Stimulated activated CD8-positive, alpha-beta memory T cell treated with anti-CD3 and anti-CD28 coated beads, Interleukin-4, amount 100 ng/mL, for 4 hours (primary cell): ENCODE measurements at regions not wholly inside any gene's neighbourhood (a gene's known extent, or its start where the extent isn't known, plus 50 kb on each side); places are given as distances from the start of the nearest gene placed in this dataset.

Source experiments
- DNase-seq, 2 donors: peaks; one replicate each; pipeline ENCODE4 v3.0.0-alpha.2; 2020; ENCODE audit warnings: low read depth in 2 of 2, low spot score in 1 of 2

DNA sequence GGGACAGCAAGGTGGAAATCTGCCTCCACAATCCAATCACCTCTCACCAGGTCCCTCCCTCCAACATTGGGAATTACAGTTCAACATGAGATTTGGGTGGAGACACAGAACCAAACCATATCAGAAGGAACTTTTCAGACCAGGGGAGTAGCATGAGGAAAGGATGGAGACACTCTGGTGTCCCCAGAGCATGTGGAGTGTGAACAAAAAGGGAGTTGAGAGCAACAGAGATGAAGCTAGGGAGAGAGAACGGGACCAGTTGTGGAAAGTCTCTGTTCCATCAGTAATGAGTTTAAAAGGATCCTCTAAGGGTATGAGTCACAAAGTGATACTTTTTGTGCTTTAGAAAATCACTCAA is 382.0 kb downstream of the SFMBT2 start:
- DNase-seq: no peak

DNA sequence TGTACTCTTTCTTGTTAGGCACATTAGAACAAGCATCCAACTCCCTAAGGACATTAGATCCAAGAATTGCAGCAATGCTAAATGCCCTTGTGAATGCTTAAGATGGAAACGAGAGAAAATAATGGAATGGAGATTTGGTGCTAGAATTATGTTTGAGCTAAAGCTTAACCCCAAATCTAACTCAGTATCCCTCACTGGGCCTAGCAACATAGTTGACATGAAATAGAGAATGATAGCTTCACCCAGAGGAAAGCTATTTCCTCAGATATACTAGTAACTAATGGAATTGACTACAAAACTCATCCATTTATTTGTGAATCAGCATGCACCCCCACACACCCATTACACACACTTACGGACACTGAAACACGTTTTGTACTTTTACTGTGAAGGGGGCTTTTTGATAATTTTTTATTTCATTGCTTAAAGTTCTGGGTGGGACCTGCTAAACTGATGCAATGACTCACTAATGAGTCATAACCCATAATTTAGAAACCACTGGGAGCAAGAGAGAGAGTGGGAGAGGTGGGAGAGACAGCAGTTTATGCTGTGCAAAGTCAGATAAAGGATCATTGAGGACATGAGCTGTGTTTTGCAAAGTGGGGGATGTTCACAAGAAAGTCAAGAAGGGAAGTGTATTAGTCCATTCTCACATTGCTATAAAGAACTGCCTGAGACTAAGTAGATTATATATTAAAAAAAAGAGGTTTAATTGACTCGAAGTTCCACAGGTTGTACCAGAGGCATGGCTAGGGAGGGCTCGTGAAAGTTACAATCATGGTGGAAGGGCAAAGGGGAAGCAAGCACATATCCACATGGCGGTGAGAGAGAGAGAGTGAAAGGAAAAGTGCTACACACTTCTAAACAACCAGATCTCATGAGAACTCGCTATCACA is 382.7 kb downstream of the SFMBT2 start:
- no peak for DNase-seq

DNA sequence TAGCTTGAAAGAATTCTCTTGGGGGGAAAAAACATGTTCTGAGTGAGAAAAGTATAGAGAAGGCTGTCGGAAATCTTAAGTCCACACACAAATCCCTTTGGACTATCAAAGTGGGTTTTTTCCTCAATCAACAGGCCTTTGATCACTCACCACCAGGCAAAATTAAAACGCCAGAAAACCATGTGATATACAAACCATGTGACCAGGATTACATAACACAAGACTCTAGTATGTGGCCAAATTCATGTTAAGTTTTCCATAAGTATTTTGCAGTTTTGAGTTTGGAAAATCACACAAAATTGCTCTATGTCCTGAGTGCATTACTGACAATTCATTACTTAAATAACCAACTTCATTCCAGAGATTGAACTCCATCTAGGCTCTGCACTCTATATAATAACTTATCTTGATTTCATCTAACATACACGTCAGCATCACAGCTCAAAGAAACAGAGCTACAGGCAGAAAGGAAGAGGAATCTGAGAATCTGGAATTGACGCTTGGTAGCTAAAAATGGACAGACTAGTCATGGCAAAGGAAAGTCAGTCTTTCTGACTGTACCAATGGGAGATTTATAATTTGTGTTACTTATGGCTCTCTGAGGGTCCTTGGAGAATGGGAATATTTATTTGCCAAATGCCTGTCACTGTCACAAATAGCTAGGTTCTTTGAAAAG is 383.5 kb downstream of the SFMBT2 start:
- DNase-seq: no peak

DNA sequence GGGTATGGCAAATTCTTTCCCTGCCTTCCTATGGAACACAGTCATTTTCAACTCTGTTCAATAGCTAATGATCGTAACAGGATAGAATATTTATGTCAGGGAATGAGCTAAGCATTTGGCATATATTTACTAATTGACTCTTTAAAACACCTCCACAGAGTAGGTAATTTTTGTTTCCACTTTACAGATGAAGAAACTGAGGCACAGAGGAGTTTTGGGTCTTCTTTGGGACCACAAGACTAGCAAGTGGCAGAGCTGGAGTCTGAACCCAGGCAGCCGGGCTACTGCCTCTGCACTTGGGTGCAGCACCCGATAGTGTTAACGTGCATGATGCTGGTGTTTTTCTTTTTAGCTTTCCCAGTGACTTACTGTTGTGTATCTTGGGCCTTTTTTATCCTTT is 384.0 kb downstream of the SFMBT2 start:
- DNase-seq: no peak

DNA sequence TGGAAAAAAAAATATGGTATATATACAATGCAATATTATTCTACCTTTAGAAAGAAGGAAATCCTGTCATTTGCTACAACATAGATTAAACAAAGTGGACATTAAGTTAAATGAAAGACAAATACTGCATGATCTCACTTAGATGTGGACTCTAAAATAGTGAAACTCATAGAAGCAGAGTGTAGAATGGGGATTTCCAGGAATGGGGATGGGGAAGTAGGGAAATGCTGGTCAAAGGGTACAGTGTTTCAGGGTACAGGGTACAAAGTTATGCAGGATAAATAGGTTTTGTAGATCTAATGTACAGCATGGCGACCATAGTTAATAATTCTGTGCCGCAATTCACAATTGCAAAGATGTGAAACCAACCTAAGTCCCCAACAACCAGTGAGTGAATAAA is 385.5 kb downstream of the SFMBT2 start:
- no peak for DNase-seq

DNA sequence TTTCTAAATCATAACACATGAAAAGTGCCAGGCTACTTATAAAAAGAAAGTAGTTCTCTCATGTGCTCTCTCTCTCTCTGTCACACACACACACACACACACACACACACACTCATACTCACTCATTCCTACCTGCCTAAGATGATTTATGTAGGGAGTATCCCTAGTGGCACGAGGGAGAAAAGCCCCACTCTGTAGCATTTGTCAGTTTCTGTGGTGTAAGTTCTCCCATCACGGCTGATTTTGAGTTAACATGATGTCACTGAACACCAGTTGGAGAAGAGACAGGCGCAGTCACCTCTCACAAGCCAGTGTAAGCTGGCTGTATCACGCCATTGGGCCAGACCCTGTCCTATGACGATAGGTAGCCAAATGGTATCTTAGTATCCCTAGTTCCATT is 395.4 kb downstream of the SFMBT2 start:
- DNase-seq: no peak

DNA sequence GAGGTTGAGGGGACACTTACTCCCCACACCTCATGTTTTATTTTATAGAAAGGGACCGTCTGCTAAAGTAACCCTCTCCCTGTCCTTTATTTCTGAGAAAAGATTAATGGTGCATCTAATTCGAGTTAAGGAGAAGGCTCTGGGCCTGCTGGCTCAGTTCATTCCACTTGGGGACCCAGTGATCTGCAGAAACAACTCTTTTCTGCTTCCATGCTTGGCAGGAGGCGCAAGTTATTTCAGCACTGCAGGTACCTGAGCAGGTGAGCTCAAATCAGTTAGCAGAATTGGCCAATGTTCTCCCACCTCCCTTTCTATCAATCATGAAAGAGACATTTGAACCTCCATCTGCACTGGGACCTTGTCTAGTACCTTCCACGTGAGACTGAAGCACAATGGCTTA is 396.1 kb downstream of the SFMBT2 start:
- DNase-seq: no peak

DNA sequence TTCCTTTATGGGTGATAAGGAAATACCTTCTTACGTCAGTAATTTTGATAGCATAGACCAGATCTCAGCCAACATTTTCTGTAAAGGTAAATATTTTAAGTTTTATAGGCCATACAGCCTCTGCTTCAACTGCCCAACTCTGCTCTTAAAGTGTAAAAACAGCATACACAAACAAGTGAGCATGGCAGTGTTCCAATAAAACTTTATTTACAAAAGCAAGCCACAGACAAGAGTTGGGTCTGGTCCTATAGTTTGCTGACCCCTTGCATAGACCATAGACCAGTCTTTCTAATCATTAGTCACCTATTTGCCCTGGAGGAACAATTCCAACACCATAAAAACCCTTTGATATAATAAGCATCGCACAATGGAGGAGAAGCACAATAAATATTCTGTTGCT is 398.8 kb downstream of the SFMBT2 start:
- DNase-seq: no peak

DNA sequence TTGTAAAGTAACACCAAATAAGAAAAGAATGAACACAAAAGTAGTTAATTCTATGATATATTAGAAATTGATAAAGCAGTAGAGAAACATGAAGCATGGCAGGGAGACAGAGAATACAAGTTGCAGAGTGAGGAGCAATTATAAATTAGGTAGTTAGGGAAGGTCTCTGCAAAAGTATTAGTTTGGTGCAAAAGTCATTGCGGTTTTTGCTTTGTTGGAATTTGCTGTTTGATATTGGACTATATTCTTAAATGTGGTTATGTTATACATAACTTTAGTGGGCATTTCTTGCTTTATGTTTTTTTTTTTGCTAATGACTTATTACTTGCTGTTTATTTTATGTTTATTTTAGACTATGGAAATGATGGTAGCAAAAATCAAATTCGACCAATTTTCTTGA is 402.2 kb downstream of the SFMBT2 start:
- DNase-seq: no peak

DNA sequence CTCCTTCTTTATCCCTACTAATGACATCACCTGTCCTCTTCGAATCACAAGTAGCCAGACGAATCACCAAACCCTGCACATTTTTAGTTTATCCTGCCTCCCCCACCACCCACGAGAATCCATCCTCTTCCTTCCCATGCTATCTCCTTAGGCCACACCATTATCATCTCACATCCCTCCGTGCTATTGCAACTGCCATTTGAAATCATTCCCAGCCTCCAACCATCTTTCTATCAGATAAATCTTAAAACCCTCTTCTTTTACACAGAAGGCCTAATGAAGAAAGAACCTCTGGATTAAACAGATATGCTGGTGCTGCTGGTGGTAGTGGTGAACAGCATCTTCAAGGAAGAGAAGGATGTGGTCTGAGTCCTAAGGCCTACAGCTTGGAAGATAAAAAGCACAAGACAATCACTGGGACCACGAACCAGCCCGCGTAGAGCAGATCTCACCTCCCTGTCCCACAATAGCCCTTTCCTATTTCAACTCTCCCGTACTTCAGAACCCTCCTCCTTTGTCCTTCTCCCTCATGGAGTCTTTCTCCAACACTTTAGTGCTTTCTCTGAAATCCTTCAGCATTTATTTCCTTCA is 403.1 kb downstream of the SFMBT2 start:
- DNase-seq: no peak

DNA sequence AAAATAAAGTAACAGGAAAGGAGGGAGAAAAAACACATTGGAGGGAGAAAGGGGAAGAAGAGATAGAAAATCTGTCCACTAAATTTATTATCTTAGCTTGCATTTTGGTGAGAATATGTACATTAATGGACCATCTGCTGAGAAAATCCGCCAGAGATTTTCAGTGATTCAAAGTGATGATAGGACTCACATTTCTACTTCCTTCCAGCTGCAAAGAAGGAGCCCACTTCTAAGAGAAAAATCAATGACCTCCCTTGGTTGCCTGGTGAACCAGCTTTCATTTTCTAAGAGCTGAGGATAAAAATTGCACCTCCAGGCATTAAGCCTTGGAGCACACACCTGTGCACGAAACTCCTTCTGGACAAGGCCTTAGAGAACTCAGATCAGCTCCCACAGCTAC is 404.3 kb downstream of the SFMBT2 start:
- no peak for DNase-seq

DNA sequence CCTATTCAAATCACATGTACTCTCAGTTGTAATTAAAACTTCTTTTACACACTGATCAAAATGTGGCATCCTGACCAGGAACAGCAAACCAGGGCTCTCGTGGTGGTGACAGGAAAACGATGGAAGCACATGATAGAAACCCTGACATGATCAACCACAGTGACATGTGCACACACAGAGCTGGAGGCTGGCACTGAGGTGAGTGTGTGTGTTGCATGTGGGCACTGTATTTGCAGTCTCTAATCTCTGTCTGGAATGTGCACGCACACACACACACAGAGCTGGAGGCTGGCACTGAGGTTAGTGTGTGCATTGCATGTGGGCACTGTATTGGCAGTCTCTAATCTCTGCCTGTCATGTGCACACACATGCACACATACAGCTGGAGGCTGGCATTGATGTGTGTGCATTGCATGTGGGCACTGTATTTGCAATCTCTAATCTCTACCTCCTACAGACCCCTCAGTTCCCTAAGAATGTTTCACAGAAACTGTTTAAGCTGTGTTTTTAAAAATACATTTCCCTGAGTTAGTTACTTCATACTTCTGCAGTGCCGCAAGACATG is 406.9 kb downstream of the SFMBT2 start:
- no peak for DNase-seq

DNA sequence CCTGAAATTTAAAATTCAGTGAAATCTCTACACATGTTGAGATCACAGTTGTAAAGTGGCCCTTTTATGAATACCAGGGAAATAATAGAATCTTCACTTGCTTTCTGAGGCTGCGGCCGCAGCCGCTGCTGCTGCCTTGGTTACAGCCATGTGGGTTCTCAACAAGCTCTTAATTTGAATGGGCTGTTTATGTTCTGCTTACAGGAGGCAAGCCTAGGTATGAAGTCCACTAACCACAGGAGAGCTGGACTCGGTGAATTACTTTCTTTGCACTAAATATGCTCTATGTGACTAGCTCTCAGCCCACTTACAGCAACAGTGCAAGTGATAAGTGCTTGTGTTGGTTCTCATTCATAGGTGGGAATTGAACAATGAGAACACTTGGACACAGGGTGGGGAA is 410.8 kb downstream of the SFMBT2 start:
- no peak for DNase-seq

DNA sequence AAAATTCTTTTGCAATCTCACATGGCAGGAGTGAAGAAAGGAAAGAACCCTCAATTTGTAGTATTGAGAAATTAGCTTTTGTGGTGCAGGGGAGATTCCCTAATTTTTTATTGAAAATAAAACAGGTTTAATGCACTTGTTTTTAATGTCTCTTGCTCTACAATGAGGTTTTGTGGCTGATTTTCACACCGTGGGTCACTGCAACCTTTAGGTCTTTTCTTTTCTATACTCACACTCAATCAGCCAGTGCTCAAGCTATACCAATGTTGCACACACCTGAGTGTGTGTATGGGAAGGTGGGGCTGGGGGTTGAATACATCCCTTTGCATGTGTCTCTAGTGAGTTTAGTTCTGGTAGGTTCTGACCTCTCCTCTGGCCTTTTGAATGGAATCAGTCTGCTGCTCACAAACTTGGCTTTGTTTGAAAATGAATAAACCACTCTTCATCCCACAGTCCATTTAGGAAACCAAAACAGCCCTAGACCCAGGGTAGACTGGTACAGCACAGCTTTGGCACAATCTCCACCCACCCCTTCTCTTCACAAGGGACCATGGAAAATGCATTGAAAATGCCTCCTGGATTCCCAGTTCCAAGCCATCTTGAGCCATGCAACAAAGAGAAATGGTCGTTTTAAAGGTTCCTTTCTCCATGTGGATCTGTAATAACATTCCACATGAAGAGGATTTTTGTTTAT is 411.5 kb downstream of the SFMBT2 start:
- no peak for DNase-seq

DNA sequence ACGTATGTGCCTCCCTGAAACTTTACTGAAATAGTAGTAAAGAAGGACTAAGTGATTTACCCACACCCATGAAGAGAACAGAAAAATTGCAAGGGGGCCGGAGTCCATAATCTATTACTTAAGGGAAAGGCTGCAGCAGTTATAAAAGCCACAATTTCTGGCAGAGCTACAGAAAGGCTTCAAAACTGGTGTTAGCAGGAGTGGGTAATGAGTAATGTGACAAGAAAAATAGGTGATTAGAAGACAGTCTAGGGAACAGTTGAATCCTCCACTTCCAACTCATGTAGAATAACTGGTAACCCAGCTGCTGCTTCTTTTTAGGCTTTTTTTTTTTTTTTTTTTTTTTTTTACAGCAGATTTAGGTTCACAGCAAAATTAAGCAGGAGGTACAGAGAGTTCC is 413.3 kb downstream of the SFMBT2 start:
- no peak for DNase-seq

DNA sequence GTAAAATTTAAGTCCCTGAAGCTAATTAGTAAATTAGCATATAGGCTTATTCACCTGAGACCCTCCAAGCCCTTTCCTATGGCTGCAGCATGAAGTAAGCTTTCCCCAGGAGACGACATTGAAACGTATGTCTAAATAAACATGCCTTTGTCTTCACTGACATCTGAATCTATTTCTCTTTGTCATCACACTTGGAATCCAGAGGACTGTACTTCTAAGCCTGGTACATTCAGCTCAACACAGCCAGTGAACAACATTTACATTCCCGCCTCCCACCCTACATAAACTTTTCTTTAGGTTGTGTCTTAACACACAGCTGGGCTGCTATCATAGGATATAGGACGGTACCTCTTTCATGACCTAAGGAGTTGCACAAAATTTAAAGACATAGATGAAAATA is 414.4 kb downstream of the SFMBT2 start:
- no peak for DNase-seq

DNA sequence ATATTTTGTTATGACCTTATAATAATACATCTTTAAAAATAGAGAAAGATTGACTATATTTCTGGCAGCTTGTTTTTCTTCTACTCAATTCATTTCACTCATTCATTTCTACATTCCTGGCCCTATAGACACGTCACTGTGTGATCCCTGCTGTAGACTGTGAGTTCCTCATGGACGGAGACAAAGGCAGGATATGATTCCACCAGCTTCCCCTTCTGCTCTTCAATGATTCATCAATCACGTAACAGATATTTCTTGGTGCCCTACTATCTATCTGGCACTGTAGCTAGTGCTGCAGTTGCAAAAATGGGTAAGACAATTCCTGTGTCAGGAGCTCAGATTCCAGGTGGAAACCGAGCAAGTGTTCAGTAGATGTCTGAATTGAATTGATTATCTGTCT is 415.0 kb downstream of the SFMBT2 start:
- DNase-seq: no peak

DNA sequence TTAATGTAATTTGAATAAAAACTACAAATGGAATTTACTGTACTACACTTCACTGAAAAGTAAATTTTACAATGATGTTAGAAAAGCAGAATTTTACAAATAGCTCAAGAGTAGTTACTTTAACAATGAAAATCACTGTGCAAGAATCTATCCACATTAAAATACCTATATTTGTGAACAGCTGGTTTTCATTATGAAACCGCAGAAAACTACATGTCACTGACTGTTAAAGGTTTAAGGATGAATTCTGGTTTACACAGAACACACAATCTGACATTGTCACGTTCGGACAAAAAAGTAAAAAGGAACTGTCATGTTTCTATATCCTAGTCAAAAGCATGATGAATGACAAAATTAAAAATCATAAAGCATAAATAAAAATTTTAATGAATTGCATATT is 415.3 kb upstream of the PRKCQ start:
- no peak for DNase-seq

DNA sequence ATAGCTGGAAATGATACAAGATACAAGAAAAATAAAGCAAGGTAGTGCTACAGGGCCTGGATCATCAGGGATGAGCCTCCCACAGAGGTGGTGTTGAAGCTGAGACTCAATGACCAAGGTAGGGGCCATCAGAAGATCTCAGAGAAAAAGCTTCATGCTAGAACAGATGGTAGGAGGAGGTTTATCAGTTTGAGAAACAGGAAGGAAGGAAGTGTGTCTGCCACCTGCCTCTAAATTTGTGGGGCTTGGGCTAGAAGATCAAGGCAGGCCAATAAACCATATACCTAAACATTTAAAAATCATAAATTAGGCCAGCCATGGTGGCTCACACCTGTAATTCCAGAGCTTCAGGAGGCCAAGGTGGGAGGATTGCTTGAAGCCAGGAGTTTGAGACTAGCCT is 410.8 kb upstream of the PRKCQ start:
- DNase-seq: no peak

DNA sequence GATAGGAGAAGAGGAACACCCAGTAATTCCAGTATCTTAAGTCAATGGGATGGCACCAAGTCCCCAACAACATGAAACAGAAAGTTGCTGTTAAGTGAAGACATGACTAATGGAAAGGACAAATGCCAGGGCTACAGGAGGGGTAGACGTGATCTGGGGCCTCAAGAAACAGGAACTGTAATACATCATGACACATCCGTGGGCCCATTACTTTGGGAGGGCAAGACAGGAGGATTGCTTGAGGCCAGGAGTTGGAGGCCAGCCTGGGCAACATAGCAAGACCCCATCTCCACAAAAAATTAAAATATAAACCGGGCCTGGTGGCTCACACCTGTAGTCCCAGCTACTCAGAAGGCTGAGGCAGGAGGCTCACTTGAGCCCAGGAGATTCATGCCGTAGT is 408.6 kb upstream of the PRKCQ start:
- DNase-seq: no peak

DNA sequence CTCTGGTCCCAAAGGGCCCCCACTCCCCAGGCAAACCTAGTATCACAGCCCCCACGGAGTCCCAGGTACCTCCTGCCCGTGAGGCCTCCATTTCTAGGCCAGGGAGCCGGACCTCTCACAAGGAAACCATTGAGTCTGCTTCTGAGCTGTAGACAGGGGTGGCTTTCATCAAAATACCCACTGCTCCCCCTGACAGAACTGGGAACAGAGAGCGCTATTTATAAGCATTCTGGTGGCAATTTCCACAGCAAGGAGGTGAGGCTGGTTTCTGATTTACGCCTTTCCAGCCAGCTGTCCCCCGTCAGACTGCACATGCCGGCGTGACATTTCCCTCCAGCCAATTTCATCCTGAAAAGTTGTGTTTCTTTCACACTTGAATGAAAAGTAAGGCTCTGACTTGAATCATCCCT is 407.5 kb upstream of the PRKCQ start:
- DNase-seq: no peak

DNA sequence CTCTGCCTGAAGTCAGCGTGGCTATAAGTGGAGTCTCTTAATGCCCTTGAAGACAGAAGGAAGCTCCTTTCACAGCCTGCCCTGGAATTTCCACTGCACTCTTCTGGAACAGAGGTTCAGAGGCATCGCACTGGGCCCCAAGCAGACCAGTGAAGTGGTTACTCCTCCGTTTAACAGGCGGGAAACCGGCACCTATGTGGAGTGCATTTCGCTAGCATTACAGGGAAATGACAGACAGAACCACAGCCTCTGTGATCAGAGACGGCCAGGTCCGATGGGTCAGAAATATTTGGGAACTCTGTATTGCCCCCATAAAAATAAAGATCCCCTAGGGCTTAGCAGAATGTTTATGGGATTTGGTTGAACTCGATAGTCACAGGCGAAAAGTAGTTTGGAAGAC is 406.9 kb upstream of the PRKCQ start:
- DNase-seq: no peak
